PC-3 (cell line): ENCODE measurements at regions not wholly inside any gene's neighbourhood (a gene's known extent, or its start where the extent isn't known, plus 50 kb on each side); places are given as distances from the start of the nearest gene placed in this dataset.

Experiments used
- ATAC-seq: fragments of 200-7000 bp; cut with Tn5 transposase; 2 replicates; pipeline ENCODE4 v1.9.1; 2020; ENCODE audit warnings: mild to moderate bottlenecking, moderate library complexity
- BruUV-seq: library from RNA; stranded (reverse); fragments of 400-500 nt; replicated peaks from 2 replicates; lab custom pipeline; 2021; lab: Mats Ljungman, UMichigan
- CTCF ChIA-PET: fragments of 300-600 bp; sonication (Branson Sonifier 250); formaldehyde crosslinking; loops from one replicate; lab custom pipeline; 2022; ENCODE audit warnings: antibody characterized with exemption; lab: Charles Lee
- POLR2A ChIA-PET: fragments of 300-600 bp; sonication (Branson Sonifier 250); formaldehyde crosslinking; loops from one replicate; lab custom pipeline; 2022; ENCODE audit warnings: antibody characterized with exemption; ENCODE audit not compliant: unreplicated experiment; lab: Charles Lee
- DNase-seq: peaks from one replicate; pipeline ENCODE4 v3.0.0-alpha.2; 2015
- H2AFZ ChIP-seq: fragments of 300-600 bp; sonication (generic); 2 replicates; pipeline ENCODE4 v1.6.0; 2016; ENCODE audit warnings: antibody characterized with exemption, low read length
- H3F3A ChIP-seq: fragments of 300-600 bp; sonication (generic); one replicate; pipeline ENCODE4 v1.6.0; 2017; ENCODE audit warnings: antibody characterized with exemption, low read length, control low read depth, mild to moderate bottlenecking; ENCODE audit not compliant: unreplicated experiment
- H3K27ac ChIP-seq: fragments of 300-600 bp; sonication (generic); 2 replicates; pipeline ENCODE4 v1.5.1; 2016; ENCODE audit warnings: mild to moderate bottlenecking, low read length
- H3K27me3 ChIP-seq: fragments of 300-600 bp; sonication (generic); 2 replicates; pipeline ENCODE4 v1.6.1; 2016; ENCODE audit warnings: low read length, mixed read lengths
- H3K36me3 ChIP-seq: fragments of 300-600 bp; sonication (generic); 2 replicates; pipeline ENCODE4 v1.6.1; 2016; ENCODE audit warnings: low read depth, mixed run types, low read length, mixed read lengths
- H3K4me1 ChIP-seq: fragments of 300-600 bp; sonication (generic); 2 replicates; pipeline ENCODE4 v1.5.1; 2016; ENCODE audit warnings: low read length; ENCODE audit not compliant: insufficient read depth
- H3K4me2 ChIP-seq: fragments of 300-600 bp; sonication (generic); 2 replicates; pipeline ENCODE4 v1.6.0; 2016; ENCODE audit warnings: low read length
- H3K4me3 ChIP-seq: fragments of 300-600 bp; sonication (generic); 2 replicates; pipeline ENCODE4 v1.5.1; 2016; ENCODE audit warnings: mild to moderate bottlenecking, low read length, mixed read lengths
- H3K79me2 ChIP-seq: fragments of 300-600 bp; sonication (generic); 2 replicates; pipeline ENCODE4 v1.6.1; 2017; ENCODE audit warnings: low read length, mixed read lengths
- H3K9ac ChIP-seq: fragments of 300-600 bp; sonication (generic); 2 replicates; pipeline ENCODE4 v1.6.0; 2016; ENCODE audit warnings: mild to moderate bottlenecking, low read length
- H3K9me2 ChIP-seq: fragments of 300-600 bp; sonication (generic); replicated peaks from 2 replicates; pipeline ENCODE4 v1.6.1; 2016; ENCODE audit warnings: mixed run types, low read length, mixed read lengths
- H3K9me3 ChIP-seq: fragments of 300-600 bp; sonication (generic); 2 replicates; pipeline ENCODE4 v1.6.1; 2016; ENCODE audit warnings: low read length, mixed read lengths
- H4K20me1 ChIP-seq: fragments of 300-600 bp; sonication (generic); 2 replicates; pipeline ENCODE4 v1.6.1; 2016; ENCODE audit warnings: low read length, mixed read lengths
- EZH2 ChIP-seq: fragments of 300-600 bp; sonication (generic); IDR thresholded peaks from one replicate; pipeline ENCODE4 v1.6.1; 2017; ENCODE audit warnings: antibody characterized with exemption, mild to moderate bottlenecking, low read length; ENCODE audit not compliant: unreplicated experiment
- EZH2phosphoT487 ChIP-seq: fragments of 300-600 bp; sonication (generic); IDR thresholded peaks from 2 replicates; pipeline ENCODE4 v1.6.1; 2018; ENCODE audit warnings: mild to moderate bottlenecking, antibody characterized with exemption, low read length, borderline replicate concordance
- intact Hi-C: fragments of 100-400 bp; cut with micrococcal nuclease; formaldehyde crosslinking; loops from 2 replicates; pipeline ENCODE4 v1.9.0; 2023
- TF ChIP-seq, protein P1 (sequence below): fragments of 300-600 bp; sonication (generic); conservative IDR thresholded peaks from 2 replicates; pipeline ENCODE4 v1.5.1; 2017; ENCODE audit warnings: antibody characterized with exemption, low read depth, mild to moderate bottlenecking, low read length

DNA sequence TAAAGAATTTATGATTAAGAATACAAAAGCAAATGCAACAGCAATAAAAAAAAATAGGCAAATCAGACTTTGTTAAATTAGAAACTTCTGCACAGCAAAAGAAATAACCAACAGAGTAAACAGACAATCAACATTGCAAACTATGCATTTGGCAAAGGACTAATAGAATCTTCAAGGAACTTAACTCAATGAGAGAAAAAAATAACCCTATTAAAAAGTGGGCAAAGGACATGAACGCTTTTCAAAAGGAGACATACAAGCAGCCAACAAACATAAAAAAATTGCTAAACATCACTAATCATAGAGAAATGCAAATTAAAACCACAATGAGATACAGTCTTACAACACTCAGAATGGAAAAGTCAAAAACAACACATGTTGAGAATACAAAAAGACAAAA, 166.0 kb upstream of the DSEL start:
- intact Hi-C loops: no loop called here
- no peaks in the 10 kb centered on the region for H3K9me3 ChIP-seq
- no peak for DNase-seq
- no peaks in the 10 kb centered on the region for H3K27me3 ChIP-seq
- no peaks in the 10 kb centered on the region for H3K36me3 ChIP-seq
- no peak overlapping the region for H2AFZ ChIP-seq
- ATAC-seq: no peak
- BruUV-seq: no TSS peak
- H3K4me1 ChIP-seq: no peaks in the 10 kb centered on the region
- POLR2A ChIA-PET: no interaction called here
- H3K27ac ChIP-seq: no peak overlapping the region
- no peak overlapping the region for H3K9ac ChIP-seq
- CTCF ChIA-PET: no interaction called here
- no peaks in the 10 kb centered on the region for H3K9me2 ChIP-seq
- TF ChIP-seq EZH2phosphoT487 (no peak), EZH2 (no peak)
- TF ChIP-seq, protein P1, sequence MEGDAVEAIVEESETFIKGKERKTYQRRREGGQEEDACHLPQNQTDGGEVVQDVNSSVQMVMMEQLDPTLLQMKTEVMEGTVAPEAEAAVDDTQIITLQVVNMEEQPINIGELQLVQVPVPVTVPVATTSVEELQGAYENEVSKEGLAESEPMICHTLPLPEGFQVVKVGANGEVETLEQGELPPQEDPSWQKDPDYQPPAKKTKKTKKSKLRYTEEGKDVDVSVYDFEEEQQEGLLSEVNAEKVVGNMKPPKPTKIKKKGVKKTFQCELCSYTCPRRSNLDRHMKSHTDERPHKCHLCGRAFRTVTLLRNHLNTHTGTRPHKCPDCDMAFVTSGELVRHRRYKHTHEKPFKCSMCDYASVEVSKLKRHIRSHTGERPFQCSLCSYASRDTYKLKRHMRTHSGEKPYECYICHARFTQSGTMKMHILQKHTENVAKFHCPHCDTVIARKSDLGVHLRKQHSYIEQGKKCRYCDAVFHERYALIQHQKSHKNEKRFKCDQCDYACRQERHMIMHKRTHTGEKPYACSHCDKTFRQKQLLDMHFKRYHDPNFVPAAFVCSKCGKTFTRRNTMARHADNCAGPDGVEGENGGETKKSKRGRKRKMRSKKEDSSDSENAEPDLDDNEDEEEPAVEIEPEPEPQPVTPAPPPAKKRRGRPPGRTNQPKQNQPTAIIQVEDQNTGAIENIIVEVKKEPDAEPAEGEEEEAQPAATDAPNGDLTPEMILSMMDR: no peak
- H3K79me2 ChIP-seq: no peaks in the 10 kb centered on the region
- no peaks in the 10 kb centered on the region for H4K20me1 ChIP-seq
- no peak overlapping the region for H3K4me3 ChIP-seq
- H3K4me2 ChIP-seq: no peak overlapping the region
- H3F3A ChIP-seq: no peaks in the 10 kb centered on the region

DNA sequence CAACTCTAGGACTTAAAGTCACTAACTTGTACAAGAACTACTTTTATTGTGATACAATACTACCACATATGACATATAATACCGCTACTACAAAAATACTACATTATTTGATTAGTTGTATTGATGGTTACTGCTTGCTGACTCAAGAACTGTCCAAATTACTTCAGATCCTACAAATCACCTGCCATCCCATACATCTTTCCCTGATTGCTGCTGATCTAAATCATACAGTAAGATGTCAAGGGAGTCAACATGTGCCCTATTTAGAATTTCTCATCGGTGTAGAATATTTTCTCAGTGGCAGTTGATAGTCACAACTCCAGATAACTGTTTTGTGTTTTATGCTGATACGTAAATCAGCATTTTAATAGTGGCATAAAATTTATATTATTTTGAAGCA, 161.0 kb upstream of the DSEL start:
- POLR2A ChIA-PET: no interaction called here
- TF ChIP-seq EZH2 (no peak), EZH2phosphoT487 (no peak)
- TF ChIP-seq, protein P1: no peak
- no peak for ATAC-seq
- no peak overlapping the region for H3K4me3 ChIP-seq
- no peak overlapping the region for H2AFZ ChIP-seq
- no peak for DNase-seq
- no peaks in the 10 kb centered on the region for H3K9me2 ChIP-seq
- BruUV-seq: no TSS peak
- no peaks in the 10 kb centered on the region for H4K20me1 ChIP-seq
- H3K4me2 ChIP-seq: no peak overlapping the region
- no peaks in the 10 kb centered on the region for H3K36me3 ChIP-seq
- intact Hi-C loops: no loop called here
- H3K4me1 ChIP-seq: no peaks in the 10 kb centered on the region
- no peak overlapping the region for H3K9ac ChIP-seq
- no peaks in the 10 kb centered on the region for H3K27me3 ChIP-seq
- no peak overlapping the region for H3K27ac ChIP-seq
- no peaks in the 10 kb centered on the region for H3K79me2 ChIP-seq
- no peaks in the 10 kb centered on the region for H3F3A ChIP-seq
- CTCF ChIA-PET: no interaction called here
- H3K9me3 ChIP-seq: no peaks in the 10 kb centered on the region

DNA sequence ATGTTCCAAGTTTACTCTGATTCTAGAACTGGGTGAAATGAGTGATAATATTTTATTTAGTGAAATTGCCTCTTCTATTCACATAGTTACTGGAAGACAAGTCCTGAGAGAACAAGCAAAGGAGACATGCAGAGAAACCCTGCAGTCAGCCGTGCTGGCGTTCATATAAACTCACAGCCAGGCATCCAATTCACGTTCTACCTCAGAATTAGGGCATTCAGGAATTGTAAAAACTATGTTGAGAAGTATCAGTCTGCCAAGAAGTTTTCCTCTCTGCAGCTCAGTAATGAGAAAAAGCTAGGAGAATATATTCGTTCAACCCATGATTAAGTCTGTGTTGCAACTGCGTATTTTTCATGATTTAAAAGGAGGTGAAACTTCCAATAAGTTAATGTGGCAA, 156.2 kb upstream of the DSEL start:
- intact Hi-C loops: no loop called here
- Histone ChIP-seq H3K9me3 (no peaks in the 10 kb centered on the region), H3K79me2 (no peaks in the 10 kb centered on the region), H2AFZ (no peak overlapping the region), H3K4me1 (peaks cover 3% of the 10 kb centered on the region; the same call in 1 of the 2 replicates), H3K36me3 (no peaks in the 10 kb centered on the region), H3K27ac (no peak overlapping the region), H4K20me1 (no peaks in the 10 kb centered on the region), H3F3A (no peaks in the 10 kb centered on the region), H3K9me2 (no peaks in the 10 kb centered on the region), H3K4me2 (no peak overlapping the region), H3K4me3 (no peak overlapping the region), H3K9ac (no peak overlapping the region), H3K27me3 (no peaks in the 10 kb centered on the region)
- no peak for TF ChIP-seq EZH2
- TF ChIP-seq EZH2phosphoT487: no peak
- TF ChIP-seq, protein P1: no peak
- ChIA-PET CTCF (no interaction called here), POLR2A (no interaction called here)
- no peak for ATAC-seq
- no peak for DNase-seq
- BruUV-seq: no TSS peak
